OCI-LY1 (cell line): ENCODE measurements at regions not wholly inside any gene's neighbourhood (a gene's known extent, or its start where the extent isn't known, plus 50 kb on each side); places are given as distances from the start of the nearest gene placed in this dataset.

Experiments
- H2AFZ ChIP-seq: fragments of 200-600 bp; sonication (generic), shearing (Covaris generic); 2 replicates; pipeline ENCODE4 v1.6.0; 2014; ENCODE audit warnings: antibody characterized with exemption, mild to moderate bottlenecking, low read length
- H3F3A ChIP-seq: fragments of 200-600 bp; sonication (generic), shearing (Covaris generic); 2 replicates; pipeline ENCODE4 v1.6.0; 2014; ENCODE audit warnings: mild to moderate bottlenecking, antibody characterized with exemption, low read length, moderate library complexity; ENCODE audit not compliant: insufficient read depth
- H3K27ac ChIP-seq: fragments of 200-600 bp; sonication (generic); 2 replicates; pipeline ENCODE4 v1.5.1; 2014; ENCODE audit warnings: low read length, mixed run types, mild to moderate bottlenecking, low read depth; ENCODE audit not compliant: poor library complexity, severe bottlenecking
- H3K27me3 ChIP-seq: fragments of 200-600 bp; sonication (generic); 2 replicates; pipeline ENCODE4 v1.6.0; 2014; ENCODE audit warnings: antibody characterized with exemption, mild to moderate bottlenecking, low read length, moderate library complexity; ENCODE audit not compliant: insufficient read depth
- H3K36me3 ChIP-seq: fragments of 200-600 bp; sonication (generic); 2 replicates; pipeline ENCODE4 v1.6.1; 2014; ENCODE audit warnings: mild to moderate bottlenecking, antibody characterized with exemption, low read length, moderate library complexity, mixed read lengths; ENCODE audit not compliant: insufficient read depth
- H3K4me1 ChIP-seq: fragments of 200-600 bp; sonication (generic); 2 replicates; pipeline ENCODE4 v1.5.1; 2014; ENCODE audit warnings: mild to moderate bottlenecking, low read length, moderate library complexity; ENCODE audit not compliant: insufficient read depth, severe bottlenecking
- H3K4me2 ChIP-seq: fragments of 200-600 bp; sonication (generic), shearing (Covaris generic); 2 replicates; pipeline ENCODE4 v1.6.1; 2014; ENCODE audit warnings: low read length
- H3K4me3 ChIP-seq: fragments of 200-600 bp; sonication (generic); 2 replicates; pipeline ENCODE4 v1.5.1; 2014; ENCODE audit warnings: low read length, low read depth, mild to moderate bottlenecking, mixed read lengths; ENCODE audit not compliant: poor library complexity, severe bottlenecking
- H3K79me2 ChIP-seq: fragments of 200-600 bp; shearing (Covaris generic); 2 replicates; pipeline ENCODE4 v1.6.1; 2016; ENCODE audit warnings: mixed run types, low read length, mixed read lengths; ENCODE audit not compliant: insufficient read depth
- H3K9ac ChIP-seq: fragments of 200-600 bp; sonication (generic), shearing (Covaris generic); 2 replicates; pipeline ENCODE4 v1.6.1; 2014; ENCODE audit warnings: mild to moderate bottlenecking, low read length, mixed read lengths
- H3K9me2 ChIP-seq: fragments of 200-600 bp; sonication (generic), shearing (Covaris generic); 2 replicates; pipeline ENCODE4 v1.6.1; 2014; ENCODE audit warnings: low read depth, mild to moderate bottlenecking, low read length, mixed read lengths
- H3K9me3 ChIP-seq: fragments of 200-600 bp; shearing (Covaris generic); 2 replicates; pipeline ENCODE4 v1.6.1; 2014; ENCODE audit warnings: low read length, mixed read lengths
- H4K20me1 ChIP-seq: fragments of 200-600 bp; sonication (generic), shearing (Covaris generic); 2 replicates; pipeline ENCODE4 v1.6.0; 2016; ENCODE audit warnings: mild to moderate bottlenecking, low read length; ENCODE audit not compliant: insufficient read depth
- EZH2 ChIP-seq: fragments of 200-600 bp; sonication (generic), shearing (Covaris generic); IDR thresholded peaks from 2 replicates; pipeline ENCODE4 v1.8.0; 2017; ENCODE audit warnings: borderline replicate concordance, mixed run types, mild to moderate bottlenecking, antibody characterized with exemption, low read length, moderate library complexity, mixed read lengths
- TF ChIP-seq, protein P1 (sequence below): fragments of 200-600 bp; sonication (generic), shearing (Covaris generic); IDR thresholded peaks from 2 replicates; pipeline ENCODE4 v1.5.1; 2017; ENCODE audit warnings: mild to moderate bottlenecking, antibody characterized with exemption, low read length, moderate library complexity, mixed read lengths

DNA sequence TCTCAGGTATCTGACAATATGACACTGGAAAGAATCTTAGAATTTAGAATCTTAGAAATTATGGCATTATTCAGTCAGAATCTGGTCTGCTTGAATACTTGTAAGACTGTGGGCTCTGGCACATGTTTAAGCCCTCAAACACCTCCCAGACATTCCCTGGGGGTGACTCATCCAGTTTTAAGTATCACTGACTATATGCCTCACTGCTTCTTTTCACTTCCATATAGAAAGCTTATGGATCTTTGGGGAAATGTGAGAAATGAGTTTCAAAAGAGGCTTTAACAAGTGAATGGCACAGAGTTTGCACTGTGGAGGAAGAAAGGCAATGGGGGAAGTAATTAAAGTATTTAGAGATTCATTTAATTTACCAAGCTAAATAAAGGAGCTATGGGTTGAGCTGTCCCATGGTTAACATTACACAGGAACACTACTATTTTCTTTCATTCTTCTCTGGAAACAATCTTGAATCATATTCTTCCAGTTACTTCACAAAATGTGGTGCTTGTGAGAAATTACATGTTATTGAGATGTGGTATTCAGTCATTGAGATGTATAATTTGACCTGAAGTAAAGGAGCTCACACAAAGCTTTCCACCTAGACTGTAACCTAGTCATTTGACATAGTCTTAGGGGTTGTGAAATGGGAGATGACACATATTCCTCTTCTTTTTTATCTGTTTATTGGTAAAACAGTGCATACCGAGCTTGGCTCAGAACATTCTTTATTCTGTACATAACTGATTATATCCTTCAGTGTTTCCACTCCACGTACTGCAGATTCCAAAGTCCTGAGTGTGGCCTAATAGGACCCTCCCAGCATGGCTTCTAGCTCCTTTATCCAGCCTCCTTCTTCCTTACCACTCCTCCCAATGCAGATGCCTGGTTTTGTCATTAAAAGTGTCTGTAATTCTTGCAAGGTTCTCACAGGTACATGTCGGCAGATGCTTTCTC is 544.6 kb upstream of the NECTIN3 start:
- no peak overlapping the region for H2AFZ ChIP-seq
- TF ChIP-seq EZH2: no peak
- TF ChIP-seq, protein P1, sequence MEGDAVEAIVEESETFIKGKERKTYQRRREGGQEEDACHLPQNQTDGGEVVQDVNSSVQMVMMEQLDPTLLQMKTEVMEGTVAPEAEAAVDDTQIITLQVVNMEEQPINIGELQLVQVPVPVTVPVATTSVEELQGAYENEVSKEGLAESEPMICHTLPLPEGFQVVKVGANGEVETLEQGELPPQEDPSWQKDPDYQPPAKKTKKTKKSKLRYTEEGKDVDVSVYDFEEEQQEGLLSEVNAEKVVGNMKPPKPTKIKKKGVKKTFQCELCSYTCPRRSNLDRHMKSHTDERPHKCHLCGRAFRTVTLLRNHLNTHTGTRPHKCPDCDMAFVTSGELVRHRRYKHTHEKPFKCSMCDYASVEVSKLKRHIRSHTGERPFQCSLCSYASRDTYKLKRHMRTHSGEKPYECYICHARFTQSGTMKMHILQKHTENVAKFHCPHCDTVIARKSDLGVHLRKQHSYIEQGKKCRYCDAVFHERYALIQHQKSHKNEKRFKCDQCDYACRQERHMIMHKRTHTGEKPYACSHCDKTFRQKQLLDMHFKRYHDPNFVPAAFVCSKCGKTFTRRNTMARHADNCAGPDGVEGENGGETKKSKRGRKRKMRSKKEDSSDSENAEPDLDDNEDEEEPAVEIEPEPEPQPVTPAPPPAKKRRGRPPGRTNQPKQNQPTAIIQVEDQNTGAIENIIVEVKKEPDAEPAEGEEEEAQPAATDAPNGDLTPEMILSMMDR: no peak
- no peaks in the 10 kb centered on the region for H4K20me1 ChIP-seq
- no peaks in the 10 kb centered on the region for H3K9me3 ChIP-seq
- no peaks in the 10 kb centered on the region for H3K36me3 ChIP-seq
- no peaks in the 10 kb centered on the region for H3K4me1 ChIP-seq
- no peak overlapping the region for H3K27ac ChIP-seq
- H3K9me2 ChIP-seq: no peaks in the 10 kb centered on the region
- no peak overlapping the region for H3K4me3 ChIP-seq
- no peak overlapping the region for H3K4me2 ChIP-seq
- H3F3A ChIP-seq: no peaks in the 10 kb centered on the region
- no peak overlapping the region for H3K9ac ChIP-seq
- H3K79me2 ChIP-seq: no peaks in the 10 kb centered on the region
- H3K27me3 ChIP-seq: no peaks in the 10 kb centered on the region

DNA sequence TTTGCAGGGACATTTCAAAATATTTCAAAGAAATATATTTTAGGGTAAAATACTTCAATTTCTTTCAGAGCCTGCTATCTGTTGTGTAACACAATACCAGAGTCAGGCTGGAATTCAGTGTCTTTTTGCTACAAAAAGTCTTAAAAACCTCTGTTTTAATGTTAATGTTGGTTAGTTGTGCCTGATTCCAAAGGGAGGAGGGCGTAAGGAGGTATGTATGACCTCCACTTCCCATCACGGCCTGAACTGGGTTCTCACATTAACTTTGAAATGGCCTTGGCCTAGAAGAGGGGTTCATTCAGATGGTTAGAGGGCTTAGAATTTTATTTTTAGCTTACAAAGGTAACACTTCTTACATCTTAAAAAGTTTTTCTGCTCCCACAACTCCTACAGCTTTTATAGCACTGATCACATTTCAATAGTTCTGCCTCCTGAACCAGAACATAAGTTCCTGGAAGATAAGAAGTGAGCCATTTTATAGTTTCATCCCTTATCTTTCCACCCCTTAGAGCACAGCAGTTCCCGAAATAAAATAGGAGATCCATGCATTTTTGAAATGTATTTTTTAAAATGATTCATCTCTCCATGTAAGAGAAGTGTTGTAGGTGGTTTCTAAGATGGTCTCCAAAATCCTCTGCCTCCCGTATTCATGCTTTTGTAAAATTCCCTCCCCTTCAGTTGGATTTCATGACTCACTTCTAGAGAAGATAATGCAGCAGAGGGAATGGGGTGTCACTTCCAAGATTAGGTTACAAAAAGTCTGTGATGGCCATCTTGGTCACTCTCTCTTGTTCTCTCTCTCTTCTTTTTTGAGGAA is 543.1 kb upstream of the NECTIN3 start:
- Histone ChIP-seq H3K9ac (no peak overlapping the region), H3K9me3 (no peaks in the 10 kb centered on the region), H3K79me2 (no peaks in the 10 kb centered on the region), H3K36me3 (no peaks in the 10 kb centered on the region), H3K4me3 (no peak overlapping the region), H3K4me1 (no peaks in the 10 kb centered on the region), H3K27ac (no peak overlapping the region), H4K20me1 (no peaks in the 10 kb centered on the region), H2AFZ (no peak overlapping the region), H3F3A (no peaks in the 10 kb centered on the region), H3K9me2 (no peaks in the 10 kb centered on the region), H3K4me2 (no peak overlapping the region), H3K27me3 (no peaks in the 10 kb centered on the region)
- no peak for TF ChIP-seq EZH2
- TF ChIP-seq, protein P1: no peak

DNA sequence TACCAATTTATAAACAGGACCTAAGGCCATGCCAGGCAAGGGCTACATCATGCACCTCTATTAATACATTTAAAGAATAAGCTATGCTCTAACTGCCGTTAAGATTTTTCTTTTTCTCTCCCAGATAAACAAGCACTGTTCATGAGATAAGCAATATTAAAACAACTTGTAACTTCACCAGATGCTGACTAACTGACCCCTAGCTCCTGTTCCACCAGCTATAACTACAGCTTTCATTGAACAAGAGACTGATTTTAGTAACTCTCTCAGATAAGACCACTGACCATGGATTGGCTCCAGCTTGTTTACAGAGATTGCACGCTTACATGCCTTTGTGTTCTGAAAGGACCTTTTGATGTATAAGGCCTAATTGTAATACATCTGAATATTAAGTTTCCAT is 540.7 kb upstream of the NECTIN3 start:
- Histone ChIP-seq H3K4me3 (no peak overlapping the region), H3K36me3 (no peaks in the 10 kb centered on the region), H3K4me2 (no peak overlapping the region), H4K20me1 (no peaks in the 10 kb centered on the region), H3K4me1 (no peaks in the 10 kb centered on the region), H3F3A (no peaks in the 10 kb centered on the region), H3K9me2 (no peaks in the 10 kb centered on the region), H3K79me2 (no peaks in the 10 kb centered on the region), H3K9ac (no peak overlapping the region), H3K27ac (no peak overlapping the region), H2AFZ (no peak overlapping the region), H3K27me3 (no peaks in the 10 kb centered on the region), H3K9me3 (no peaks in the 10 kb centered on the region)
- TF ChIP-seq, protein P1: no peak
- no peak for TF ChIP-seq EZH2
